ENCODE measurements at regions not wholly inside any gene's neighbourhood (a gene's known extent, or its start where the extent isn't known, plus 50 kb on each side); places are given as distances from the start of the nearest gene placed in this dataset.

- H3K36me3 Mint-ChIP-seq (ENCODE audit: low read depth), result no peaks in the 10 kb centered on the region
- H3K9me3 Mint-ChIP-seq, result peaks cover 3% of the 10 kb centered on the region
- intact Hi-C loops (cut with micrococcal nuclease), result no loop called here
- H3K4me3 Mint-ChIP-seq (ENCODE audit: low read depth), result no peak overlapping the region
- no peaks in the 10 kb centered on the region for H3K4me1 Mint-ChIP-seq (ENCODE audit: low read depth)
- DNase-seq (ENCODE audit: low spot score), result no peak
- H3K27me3 Mint-ChIP-seq (ENCODE audit: low read depth), result no peaks in the 10 kb centered on the region
- no peak overlapping the region for H3K27ac Mint-ChIP-seq
Measured at GRCh38 chr10:130751106-130751840, 560.2 kb downstream of the TCERG1L start.

- H3K4me1 Mint-ChIP-seq (ENCODE audit: low read depth), result no peaks in the 10 kb centered on the region
- no peaks in the 10 kb centered on the region for H3K27me3 Mint-ChIP-seq (ENCODE audit: low read depth)
- intact Hi-C loops (cut with micrococcal nuclease), result no loop called here
- H3K4me3 Mint-ChIP-seq (ENCODE audit: low read depth), result no peak overlapping the region
- H3K36me3 Mint-ChIP-seq (ENCODE audit: low read depth), result no peaks in the 10 kb centered on the region
- peaks cover 3% of the 10 kb centered on the region for H3K9me3 Mint-ChIP-seq
- H3K27ac Mint-ChIP-seq, result no peak overlapping the region
- DNase-seq (ENCODE audit: low spot score), result no peak
Measured at GRCh38 chr10:130751851-130752250, 559.7 kb downstream of the TCERG1L start.

GRCh38 chr10:130756651-130757050, 554.9 kb downstream of the TCERG1L start:
- H3K36me3 Mint-ChIP-seq (ENCODE audit: low read depth), result no peaks in the 10 kb centered on the region
- H3K27me3 Mint-ChIP-seq (ENCODE audit: low read depth), result no peaks in the 10 kb centered on the region
- DNase-seq (ENCODE audit: low spot score), result no peak
- H3K4me1 Mint-ChIP-seq (ENCODE audit: low read depth), result no peaks in the 10 kb centered on the region
- no peak overlapping the region for H3K27ac Mint-ChIP-seq
- peaks cover 7% of the 10 kb centered on the region for H3K9me3 Mint-ChIP-seq
- H3K4me3 Mint-ChIP-seq (ENCODE audit: low read depth), result no peak overlapping the region
- intact Hi-C loops (cut with micrococcal nuclease), result no loop called here

DNA sequence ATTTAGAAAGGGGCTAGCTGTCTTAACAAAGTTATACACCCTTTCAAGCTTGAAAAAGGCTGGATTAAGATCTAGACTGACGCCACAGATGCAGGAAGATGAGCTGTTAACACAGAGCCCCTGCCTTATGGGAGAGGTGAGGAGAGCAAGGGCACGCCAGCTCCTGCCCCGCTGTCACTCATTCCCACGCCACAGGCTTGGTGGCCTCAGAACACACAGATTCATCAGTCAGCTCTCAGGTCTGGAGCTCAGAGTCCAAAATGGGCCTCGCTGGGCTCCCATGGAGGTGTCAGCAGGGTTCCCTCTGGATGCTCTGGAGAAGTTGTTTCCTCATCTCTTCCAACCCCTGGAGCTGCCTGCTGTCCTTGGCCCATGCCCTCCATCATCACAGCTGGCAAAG, 554.2 kb downstream of the TCERG1L start:
- H3K4me1 Mint-ChIP-seq (ENCODE audit: low read depth), result no peaks in the 10 kb centered on the region
- no peak overlapping the region for H3K27ac Mint-ChIP-seq
- H3K27me3 Mint-ChIP-seq (ENCODE audit: low read depth), result no peaks in the 10 kb centered on the region
- intact Hi-C loops (cut with micrococcal nuclease), result no loop called here
- no peak for DNase-seq (ENCODE audit: low spot score)
- no peak overlapping the region for H3K4me3 Mint-ChIP-seq (ENCODE audit: low read depth)
- H3K36me3 Mint-ChIP-seq (ENCODE audit: low read depth), result no peaks in the 10 kb centered on the region
- H3K9me3 Mint-ChIP-seq, result peaks cover 7% of the 10 kb centered on the region

DNA sequence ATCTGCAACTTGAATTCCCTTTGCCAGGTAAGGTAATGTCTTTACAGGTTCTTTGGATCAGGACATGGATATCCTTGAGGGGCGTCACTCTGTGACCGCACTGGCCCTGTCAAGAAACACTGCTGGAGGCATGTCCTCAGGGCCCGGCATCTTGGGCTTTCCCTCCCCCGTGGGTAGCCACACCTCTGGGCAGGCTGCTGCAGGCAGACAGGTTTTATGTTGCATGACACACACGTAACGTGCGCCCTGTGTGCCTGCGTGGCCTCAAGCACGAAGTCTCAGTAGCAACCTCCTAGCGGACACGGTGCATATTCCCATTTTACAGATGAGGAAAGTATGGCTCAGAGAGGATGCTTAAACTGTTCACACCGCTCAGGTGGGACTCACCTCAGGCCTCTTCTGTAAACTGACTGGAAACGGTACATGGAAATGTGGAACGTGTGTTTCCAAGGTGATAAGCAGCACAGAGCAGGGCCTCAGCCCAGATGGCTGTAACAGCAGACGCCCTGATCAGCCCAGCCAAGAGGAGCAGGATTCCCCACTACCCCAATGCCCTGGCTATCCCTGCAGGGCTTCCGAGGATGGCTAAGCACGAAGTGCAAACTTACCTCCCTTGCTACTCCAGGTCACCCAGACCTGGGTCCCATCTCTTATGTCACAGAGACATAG, 553.6 kb downstream of the TCERG1L start:
- DNase-seq (ENCODE audit: low spot score), result no peak
- Mint-ChIP-seq H3K27me3 (ENCODE audit: low read depth) (no peaks in the 10 kb centered on the region), H3K36me3 (ENCODE audit: low read depth) (no peaks in the 10 kb centered on the region), H3K27ac (no peak overlapping the region), H3K9me3 (peaks cover 7% of the 10 kb centered on the region), H3K4me1 (ENCODE audit: low read depth) (no peaks in the 10 kb centered on the region), H3K4me3 (ENCODE audit: low read depth) (no peak overlapping the region)
- intact Hi-C loops (cut with micrococcal nuclease), result no loop called here

- H3K27me3 Mint-ChIP-seq (ENCODE audit: low read depth), result no peaks in the 10 kb centered on the region
- no peaks in the 10 kb centered on the region for H3K4me1 Mint-ChIP-seq (ENCODE audit: low read depth)
- H3K4me3 Mint-ChIP-seq (ENCODE audit: low read depth), result no peak overlapping the region
- no peak for DNase-seq (ENCODE audit: low spot score)
- no peaks in the 10 kb centered on the region for H3K36me3 Mint-ChIP-seq (ENCODE audit: low read depth)
- peaks cover 7% of the 10 kb centered on the region for H3K9me3 Mint-ChIP-seq
- no peak overlapping the region for H3K27ac Mint-ChIP-seq
- intact Hi-C loops (cut with micrococcal nuclease), result no loop called here
Measured at GRCh38 chr10:130758529-130758928, 553.0 kb downstream of the TCERG1L start.

DNA sequence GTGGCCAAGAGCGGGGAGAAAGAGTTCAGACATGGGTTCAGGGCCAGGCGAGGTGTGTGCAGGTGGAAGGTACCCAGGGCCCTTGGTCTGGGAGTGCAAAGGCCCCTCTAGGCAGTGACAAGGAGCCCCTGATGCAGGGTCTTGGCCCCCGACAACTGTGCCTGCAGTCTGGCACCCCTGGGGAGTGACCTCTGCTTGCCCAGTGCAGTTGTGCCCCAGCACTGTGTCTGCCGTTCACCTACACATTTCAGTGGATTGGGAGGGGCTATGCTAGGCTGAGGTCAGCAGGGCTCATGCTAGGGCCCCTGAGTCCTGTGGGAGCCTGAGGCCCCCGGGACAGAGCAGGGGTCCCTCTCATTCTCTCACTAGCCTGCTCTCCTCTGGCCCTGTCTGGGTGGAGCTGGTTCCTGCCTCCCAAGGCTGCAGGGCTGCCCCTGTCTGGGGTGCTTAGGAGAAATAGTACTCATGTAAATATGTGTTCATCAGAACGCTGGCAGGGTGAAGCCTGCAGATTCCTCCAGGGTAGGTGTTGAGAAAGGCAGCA, 550.4 kb downstream of the TCERG1L start:
- Mint-ChIP-seq H3K4me1 (ENCODE audit: low read depth) (no peaks in the 10 kb centered on the region), H3K9me3 (peaks cover 5% of the 10 kb centered on the region), H3K27ac (no peak overlapping the region), H3K27me3 (ENCODE audit: low read depth) (no peaks in the 10 kb centered on the region), H3K36me3 (ENCODE audit: low read depth) (no peaks in the 10 kb centered on the region), H3K4me3 (ENCODE audit: low read depth) (no peak overlapping the region)
- intact Hi-C loops (cut with micrococcal nuclease), result no loop called here
- DNase-seq (ENCODE audit: low spot score), result no peak

GRCh38 chr10:130761788-130762301, 549.7 kb downstream of the TCERG1L start:
- H3K27ac Mint-ChIP-seq, result no peak overlapping the region
- intact Hi-C loops (cut with micrococcal nuclease), result no loop called here
- no peaks in the 10 kb centered on the region for H3K4me1 Mint-ChIP-seq (ENCODE audit: low read depth)
- no peaks in the 10 kb centered on the region for H3K27me3 Mint-ChIP-seq (ENCODE audit: low read depth)
- H3K36me3 Mint-ChIP-seq (ENCODE audit: low read depth), result no peaks in the 10 kb centered on the region
- peaks cover 5% of the 10 kb centered on the region for H3K9me3 Mint-ChIP-seq
- H3K4me3 Mint-ChIP-seq (ENCODE audit: low read depth), result no peak overlapping the region
- DNase-seq (ENCODE audit: low spot score), result no peak

DNA sequence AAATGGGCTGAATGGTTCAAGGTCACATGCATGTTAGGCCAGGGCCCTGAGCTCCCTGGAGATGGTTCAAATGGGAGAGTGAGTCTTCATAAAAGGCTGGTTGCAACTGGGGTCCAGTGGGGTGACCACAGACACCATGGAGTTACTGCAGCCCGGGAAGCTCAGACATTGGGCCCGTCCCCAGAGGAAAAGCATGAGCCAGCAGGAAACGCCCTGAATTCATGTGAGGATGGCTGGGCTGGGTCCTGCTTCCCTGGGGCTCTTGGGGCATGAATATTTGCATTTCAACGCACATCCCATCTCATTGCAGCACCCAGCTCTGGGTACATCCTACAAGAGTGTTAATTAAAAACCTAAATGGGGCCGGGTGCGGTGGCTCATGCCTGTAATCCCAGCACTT, 549.0 kb downstream of the TCERG1L start:
- H3K4me1 Mint-ChIP-seq (ENCODE audit: low read depth), result no peaks in the 10 kb centered on the region
- H3K27me3 Mint-ChIP-seq (ENCODE audit: low read depth), result no peaks in the 10 kb centered on the region
- H3K36me3 Mint-ChIP-seq (ENCODE audit: low read depth), result no peaks in the 10 kb centered on the region
- intact Hi-C loops (cut with micrococcal nuclease), result no loop called here
- H3K9me3 Mint-ChIP-seq, result peaks cover 5% of the 10 kb centered on the region
- DNase-seq (ENCODE audit: low spot score), result no peak
- H3K27ac Mint-ChIP-seq, result no peak overlapping the region
- H3K4me3 Mint-ChIP-seq (ENCODE audit: low read depth), result no peak overlapping the region

DNA sequence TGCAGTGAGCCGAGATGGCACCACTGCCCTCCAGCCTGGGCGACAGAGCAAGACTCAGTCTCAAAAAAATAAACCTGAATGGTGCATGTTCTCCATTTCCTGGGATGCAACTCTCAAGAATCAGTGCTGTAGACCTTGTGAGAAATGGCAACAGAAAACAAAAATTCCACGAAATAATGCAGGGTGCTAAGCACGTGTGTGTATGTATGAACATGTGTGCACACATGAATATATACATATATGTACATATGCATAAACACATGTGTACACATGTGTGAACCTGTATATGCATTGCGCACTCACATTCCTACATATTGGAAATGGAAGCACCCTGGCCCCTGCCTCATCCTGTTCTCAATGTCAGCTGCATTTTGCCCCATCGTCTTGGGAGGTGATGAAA, 548.5 kb downstream of the TCERG1L start:
- intact Hi-C loops (cut with micrococcal nuclease), result no loop called here
- H3K27me3 Mint-ChIP-seq (ENCODE audit: low read depth), result no peaks in the 10 kb centered on the region
- no peaks in the 10 kb centered on the region for H3K36me3 Mint-ChIP-seq (ENCODE audit: low read depth)
- H3K4me3 Mint-ChIP-seq (ENCODE audit: low read depth), result no peak overlapping the region
- peaks cover 5% of the 10 kb centered on the region for H3K9me3 Mint-ChIP-seq
- H3K4me1 Mint-ChIP-seq (ENCODE audit: low read depth), result no peaks in the 10 kb centered on the region
- no peak overlapping the region for H3K27ac Mint-ChIP-seq
- DNase-seq (ENCODE audit: low spot score), result no peak

GRCh38 chr10:130763491-130763890, 548.0 kb downstream of the TCERG1L start:
- DNase-seq (ENCODE audit: low spot score), result no peak
- Mint-ChIP-seq H3K4me3 (ENCODE audit: low read depth) (no peak overlapping the region), H3K36me3 (ENCODE audit: low read depth) (no peaks in the 10 kb centered on the region), H3K27ac (no peak overlapping the region), H3K27me3 (ENCODE audit: low read depth) (no peaks in the 10 kb centered on the region), H3K4me1 (ENCODE audit: low read depth) (no peaks in the 10 kb centered on the region), H3K9me3 (peaks cover 5% of the 10 kb centered on the region)
- intact Hi-C loops (cut with micrococcal nuclease), result no loop called here

DNA sequence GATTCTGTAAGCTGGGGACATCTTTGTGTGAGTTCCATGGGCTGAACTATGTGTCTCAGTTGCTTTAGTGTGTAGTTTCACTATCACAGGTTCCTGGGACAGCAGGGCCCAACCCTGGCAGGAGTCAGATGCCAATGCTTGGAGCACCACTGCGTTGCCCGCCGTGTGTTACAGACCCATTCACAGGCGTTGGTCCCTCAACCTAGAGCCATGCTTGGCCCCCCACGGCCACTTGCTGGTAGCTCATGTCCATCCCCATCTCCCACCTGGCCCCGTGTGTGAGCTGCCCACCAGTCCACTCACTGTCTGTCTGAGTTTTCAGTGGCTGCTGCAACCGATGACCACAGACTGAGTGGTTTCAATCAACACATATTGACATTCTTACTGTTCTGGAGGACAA, 546.9 kb downstream of the TCERG1L start:
- Mint-ChIP-seq H3K27ac (no peak overlapping the region), H3K27me3 (ENCODE audit: low read depth) (no peaks in the 10 kb centered on the region), H3K4me3 (ENCODE audit: low read depth) (no peak overlapping the region), H3K9me3 (peaks cover 5% of the 10 kb centered on the region), H3K36me3 (ENCODE audit: low read depth) (no peaks in the 10 kb centered on the region), H3K4me1 (ENCODE audit: low read depth) (no peaks in the 10 kb centered on the region)
- no peak for DNase-seq (ENCODE audit: low spot score)
- intact Hi-C loops (cut with micrococcal nuclease), result no loop called here

- Mint-ChIP-seq H3K4me3 (ENCODE audit: low read depth) (no peak overlapping the region), H3K4me1 (ENCODE audit: low read depth) (no peaks in the 10 kb centered on the region), H3K36me3 (ENCODE audit: low read depth) (no peaks in the 10 kb centered on the region), H3K27ac (no peak overlapping the region), H3K9me3 (no peaks in the 10 kb centered on the region), H3K27me3 (ENCODE audit: low read depth) (no peaks in the 10 kb centered on the region)
- DNase-seq (ENCODE audit: low spot score), result no peak
- intact Hi-C loops (cut with micrococcal nuclease), result no loop called here
Measured at GRCh38 chr10:130766071-130766470, 545.5 kb downstream of the TCERG1L start.
